Subcutaneous abdominal adipose tissue (tissue), 5 donors: ENCODE measurements at regions not wholly inside any gene's neighbourhood (a gene's known extent, or its start where the extent isn't known, plus 50 kb on each side); places are given as distances from the start of the nearest gene placed in this dataset.
"Not testable (repeated sequence)": the region's sequence is repeated elsewhere in the genome, so short reads cannot be mapped to it uniquely, and the experiment has no call there.

Source experiments
- H3K27ac ChIP-seq: one replicate; pipeline ENCODE4 v1.7.0; 2013; ENCODE audit warnings: low read depth, mild to moderate bottlenecking, inconsistent platforms, low read length, moderate library complexity
- H3K27me3 ChIP-seq, 5 donors: one replicate each; pipeline ENCODE4 v1.7.0; 2013; ENCODE audit warnings: low read length in 5 of 5, inconsistent platforms in 1 of 5; ENCODE audit not compliant: control insufficient read depth in 5 of 5, insufficient read depth in 4 of 5
- H3K36me3 ChIP-seq, 5 donors: one replicate each; pipeline ENCODE4 v1.7.0; 2013; ENCODE audit warnings: low read length in 5 of 5; ENCODE audit not compliant: control insufficient read depth in 5 of 5, insufficient read depth in 5 of 5
- H3K4me1 ChIP-seq, 5 donors: one replicate each; pipeline ENCODE4 v1.7.0; 2013; ENCODE audit warnings: low read length in 5 of 5, mild to moderate bottlenecking in 3 of 5, moderate library complexity in 1 of 5; ENCODE audit not compliant: control insufficient read depth in 5 of 5, insufficient read depth in 5 of 5
- H3K4me3 ChIP-seq, 5 donors: one replicate each; pipeline ENCODE4 v1.7.0; 2013; ENCODE audit warnings: low read length in 5 of 5, low read depth in 1 of 5
- H3K9ac ChIP-seq, 5 donors: one replicate each; pipeline ENCODE4 v1.7.0; 2013; ENCODE audit warnings: low read length in 5 of 5, mild to moderate bottlenecking in 4 of 5, moderate library complexity in 3 of 5
- H3K9me3 ChIP-seq, 5 donors: one replicate each; pipeline ENCODE4 v1.7.0; 2013; ENCODE audit warnings: low read length in 5 of 5; ENCODE audit not compliant: control insufficient read depth in 5 of 5
- donor health status: healthy.
- donor health status: healthy.
- donor health status: healthy.
- donor health status: healthy.
- donor health status: healthy.

- not testable (repeated sequence) for H3K27ac ChIP-seq
These were observed 407.2 kb downstream of the PSAT1 start for GRCh38 chr9:78704153-78704552.

DNA sequence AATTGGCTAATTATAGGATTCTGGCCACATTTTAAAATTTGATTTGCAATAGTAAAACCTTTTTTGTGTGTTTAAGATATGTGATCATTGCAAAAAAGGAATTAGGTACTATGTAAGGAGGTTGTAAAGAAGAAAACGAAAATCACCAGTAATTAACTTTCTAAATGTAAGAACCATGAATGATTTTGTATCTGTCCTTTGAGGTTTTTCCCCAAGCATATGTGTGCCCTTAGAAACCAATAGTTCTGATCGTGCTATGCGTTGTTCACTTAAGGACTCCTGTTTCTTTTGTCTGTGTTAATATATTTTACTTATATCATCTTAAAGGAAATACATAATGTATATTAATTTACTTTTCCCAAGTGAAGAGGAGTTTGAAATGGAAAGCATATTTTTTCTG, 410.2 kb downstream of the PSAT1 start:
- no peaks in the 10 kb centered on the region for H3K9me3 ChIP-seq
- H3K36me3 ChIP-seq, result no peaks in the 10 kb centered on the region
- no peaks in the 10 kb centered on the region for H3K27me3 ChIP-seq
- no peak overlapping the region for H3K9ac ChIP-seq
- H3K4me3 ChIP-seq, result no peak overlapping the region
- H3K4me1 ChIP-seq, result no peaks in the 10 kb centered on the region
- H3K27ac ChIP-seq, result no peak overlapping the region

More at GRCh38 chr9:78704153-78704552, 407.2 kb downstream of the PSAT1 start:
- not testable (repeated sequence) for H3K9ac ChIP-seq, H3K4me3 ChIP-seq, H3K27me3 ChIP-seq, H3K4me1 ChIP-seq, H3K9me3 ChIP-seq, H3K36me3 ChIP-seq

DNA sequence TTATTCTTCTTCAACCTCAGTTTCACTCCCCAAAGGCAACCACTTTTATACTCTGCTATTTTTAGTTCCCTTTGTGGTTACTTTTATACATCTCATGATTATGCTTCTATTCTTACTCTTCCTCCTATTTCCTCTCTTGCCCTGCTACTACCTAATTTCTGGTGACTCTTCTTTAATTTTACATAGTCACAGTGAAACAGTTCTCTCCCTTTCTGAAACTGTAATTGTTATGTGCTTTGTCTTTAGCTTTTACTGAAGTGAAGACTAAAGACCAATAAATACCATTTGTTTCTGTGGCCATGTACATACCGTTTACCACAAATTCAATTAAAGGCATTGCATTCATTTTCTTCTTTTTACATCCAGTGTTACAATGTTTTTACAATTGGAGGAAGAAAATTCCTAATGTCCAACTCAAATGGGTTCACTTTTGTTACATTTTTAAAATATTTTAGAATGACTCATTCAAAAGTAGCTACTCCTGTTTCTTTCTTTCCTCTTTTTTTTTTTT, 410.6 kb downstream of the PSAT1 start:
- no peaks in the 10 kb centered on the region for H3K9me3 ChIP-seq
- H3K36me3 ChIP-seq, result no peaks in the 10 kb centered on the region
- H3K27me3 ChIP-seq, result no peaks in the 10 kb centered on the region
- H3K9ac ChIP-seq, result no peak overlapping the region
- H3K4me3 ChIP-seq, result no peak overlapping the region
- no peak overlapping the region for H3K27ac ChIP-seq
- no peaks in the 10 kb centered on the region for H3K4me1 ChIP-seq

DNA sequence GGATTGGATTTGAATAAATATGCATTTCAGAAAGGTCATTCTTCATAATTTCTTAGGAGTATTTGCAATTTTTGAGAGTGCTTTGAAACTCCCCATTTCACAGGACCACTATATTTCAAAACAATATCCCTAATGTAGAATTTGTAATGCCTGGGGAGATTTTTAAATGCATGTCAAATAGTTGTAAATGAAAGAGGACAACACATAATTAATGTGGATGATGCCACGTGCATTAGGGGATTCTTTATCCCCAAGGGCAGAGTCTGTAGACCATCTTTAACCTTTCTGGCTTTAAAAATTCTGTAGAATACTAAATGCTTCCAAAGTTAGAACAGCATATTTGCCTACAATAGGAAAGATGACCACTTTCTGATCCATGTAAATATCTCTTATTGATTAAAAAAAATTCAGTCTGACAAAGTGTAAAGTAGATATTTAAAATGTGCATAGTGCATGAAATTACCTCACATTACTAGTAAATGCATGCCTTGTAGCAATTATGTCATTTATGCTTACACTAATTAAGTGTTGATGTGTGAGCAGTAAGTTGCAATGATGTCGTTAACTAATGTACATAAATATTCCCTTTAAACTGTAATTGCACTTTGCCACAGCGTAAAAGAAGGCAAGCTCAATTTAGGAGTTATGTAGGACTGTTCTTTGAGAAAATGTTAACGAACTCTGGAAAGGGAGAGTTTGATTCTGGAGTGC, 416.1 kb downstream of the PSAT1 start:
- Histone ChIP-seq H3K36me3 (no peaks in the 10 kb centered on the region), H3K27ac (no peak overlapping the region), H3K9me3 (no peaks in the 10 kb centered on the region), H3K27me3 (no peaks in the 10 kb centered on the region), H3K4me1 (no peaks in the 10 kb centered on the region), H3K9ac (no peak overlapping the region), H3K4me3 (no peak overlapping the region)

GRCh38 chr9:78713614-78714405, 416.9 kb downstream of the PSAT1 start:
- Histone ChIP-seq H3K27ac (no peak overlapping the region), H3K4me3 (no peak overlapping the region), H3K9ac (no peak overlapping the region), H3K4me1 (no peaks in the 10 kb centered on the region), H3K36me3 (no peaks in the 10 kb centered on the region), H3K27me3 (no peaks in the 10 kb centered on the region), H3K9me3 (no peaks in the 10 kb centered on the region)

GRCh38 chr9:78714576-78714975, 417.7 kb downstream of the PSAT1 start:
- no peaks in the 10 kb centered on the region for H3K27me3 ChIP-seq
- no peak overlapping the region for H3K27ac ChIP-seq
- no peaks in the 10 kb centered on the region for H3K36me3 ChIP-seq
- H3K9me3 ChIP-seq, result no peaks in the 10 kb centered on the region
- no peak overlapping the region for H3K9ac ChIP-seq
- no peaks in the 10 kb centered on the region for H3K4me1 ChIP-seq
- H3K4me3 ChIP-seq, result no peak overlapping the region

DNA sequence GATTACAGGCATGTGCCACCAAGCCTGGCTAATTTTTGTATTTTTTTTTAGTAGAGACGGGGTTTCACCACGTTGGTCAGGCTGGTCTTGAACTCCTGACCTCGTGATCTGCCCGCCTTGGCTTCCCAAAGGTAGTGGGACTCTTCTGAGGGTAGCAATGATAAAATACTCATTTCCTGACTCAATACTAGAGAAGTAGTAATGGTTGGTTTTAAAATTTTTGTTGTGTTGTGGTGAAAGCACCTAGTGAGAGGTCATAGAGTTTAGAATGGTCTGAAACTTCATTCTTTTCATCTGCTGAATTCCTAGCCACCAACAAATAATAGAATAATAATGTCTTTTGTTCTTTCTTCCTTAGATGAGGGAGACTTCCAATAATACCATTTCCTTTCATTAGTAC, 422.1 kb downstream of the PSAT1 start:
- not testable (repeated sequence) for H3K9ac ChIP-seq, H3K4me3 ChIP-seq, H3K4me1 ChIP-seq, H3K9me3 ChIP-seq, H3K27ac ChIP-seq, H3K27me3 ChIP-seq, H3K36me3 ChIP-seq

GRCh38 chr9:78724896-78725295, 428.0 kb downstream of the PSAT1 start:
- Histone ChIP-seq H3K9ac (no peak overlapping the region), H3K9me3 (peaks cover 0 to 11% (median 3%) of the 10 kb centered on the region in 5 donors), H3K36me3 (no peaks in the 10 kb centered on the region), H3K27me3 (no peaks in the 10 kb centered on the region), H3K27ac (no peak overlapping the region), H3K4me1 (no peaks in the 10 kb centered on the region), H3K4me3 (no peak overlapping the region)

GRCh38 chr9:78725503-78725902, 428.6 kb downstream of the PSAT1 start:
- Histone ChIP-seq H3K27ac (no peak overlapping the region), H3K9me3 (peaks cover 0 to 11% (median 3%) of the 10 kb centered on the region in 5 donors), H3K4me3 (no peak overlapping the region), H3K27me3 (no peaks in the 10 kb centered on the region), H3K9ac (no peak overlapping the region), H3K36me3 (no peaks in the 10 kb centered on the region), H3K4me1 (no peaks in the 10 kb centered on the region)

DNA sequence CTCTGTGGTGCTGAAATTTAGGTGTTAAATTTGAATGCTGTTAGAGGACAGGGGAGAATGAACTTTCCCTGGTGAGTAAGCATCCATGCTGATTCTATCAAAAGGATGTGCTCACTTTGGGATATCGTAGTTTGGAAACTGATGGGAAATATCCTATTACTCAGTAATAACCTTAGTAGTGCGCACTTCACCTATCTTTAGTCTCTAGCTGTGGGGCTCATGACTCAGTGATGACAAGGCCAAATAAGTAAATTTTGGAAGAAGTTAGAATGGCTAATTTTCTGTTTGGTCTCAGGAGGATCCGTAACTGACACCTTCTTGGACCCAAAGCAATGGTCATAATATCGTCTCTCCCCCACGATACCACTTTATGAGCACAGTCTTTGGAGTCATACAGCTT, 448.4 kb downstream of the PSAT1 start:
- no peaks in the 10 kb centered on the region for H3K27me3 ChIP-seq
- no peaks in the 10 kb centered on the region for H3K36me3 ChIP-seq
- no peak overlapping the region for H3K4me3 ChIP-seq
- no peaks in the 10 kb centered on the region for H3K4me1 ChIP-seq
- no peak overlapping the region for H3K9ac ChIP-seq
- no peak overlapping the region for H3K27ac ChIP-seq
- no peaks in the 10 kb centered on the region for H3K9me3 ChIP-seq
